HL-60 (cell line): ENCODE measurements at regions not wholly inside any gene's neighbourhood (a gene's known extent, or its start where the extent isn't known, plus 50 kb on each side); places are given as distances from the start of the nearest gene placed in this dataset.

Experiments
- DNase-seq, 2 experiments: peaks; one replicate each; pipeline ENCODE4 v3.0.0-alpha.2; 2010 to 2020; ENCODE audit warnings: low read depth in 1 of 2, low spot score in 1 of 2
- H3K27ac ChIP-seq: fragments of 250-450 bp; sonication (Bioruptor Pico); replicated peaks from 2 replicates; pipeline ENCODE4 v1.5.1; 2020; ENCODE audit warnings: mild to moderate bottlenecking, moderate library complexity
- H3K27me3 ChIP-seq: fragments of 250-450 bp; sonication (Bioruptor Pico); 2 replicates; pipeline ENCODE4 v1.5.1; 2021; ENCODE audit warnings: mild to moderate bottlenecking, moderate library complexity; ENCODE audit not compliant: insufficient read depth, poor library complexity, severe bottlenecking
- H3K4me3 ChIP-seq: replicated peaks from 2 replicates; pipeline ENCODE4 v1.5.1; 2011; ENCODE audit warnings: mild to moderate bottlenecking, control low read depth, low read length; ENCODE audit not compliant: insufficient read depth
- GABPA ChIP-seq: IDR thresholded peaks from 2 replicates; pipeline ENCODE4 v1.6.1; 2012; ENCODE audit warnings: low read depth
- POLR2AphosphoS5 ChIP-seq: IDR thresholded peaks from 2 replicates; pipeline ENCODE4 v1.6.1; 2012; ENCODE audit warnings: low read depth
- SPI1 ChIP-seq: IDR thresholded peaks from 2 replicates; pipeline ENCODE4 v1.6.1; 2012; ENCODE audit warnings: low read depth, mild to moderate bottlenecking, borderline replicate concordance
- TF ChIP-seq, protein P1 (sequence below): IDR thresholded peaks from one replicate; pipeline ENCODE4 v1.5.1; 2011; ENCODE audit warnings: low read length, control low read depth, inconsistent platforms; ENCODE audit not compliant: insufficient read depth
- TF ChIP-seq, protein P2 (sequence below): IDR thresholded peaks from 2 replicates; pipeline ENCODE4 v1.6.1; 2012; ENCODE audit warnings: low read depth; ENCODE audit not compliant: insufficient replicate concordance

DNA sequence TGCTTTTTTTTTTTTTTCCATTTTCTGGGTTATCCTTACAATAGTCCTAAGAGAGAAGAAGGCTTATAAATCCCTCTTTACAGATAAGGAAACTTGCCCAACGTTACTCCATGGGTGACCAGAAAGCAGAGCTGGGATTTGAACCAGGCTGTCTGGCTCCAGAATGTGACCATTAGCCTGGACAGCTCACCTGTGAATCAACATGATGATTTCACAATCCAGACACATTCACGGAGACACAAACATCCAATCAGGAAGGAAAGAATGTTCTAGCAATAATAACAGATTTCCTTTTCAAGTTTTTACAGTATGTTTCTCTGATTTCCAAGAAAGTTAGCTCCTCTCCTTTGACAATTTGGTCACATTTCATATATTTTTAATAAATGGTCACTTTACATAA lies 118.3 kb downstream of the GALC start:
- Histone ChIP-seq H3K27me3 (no peaks in the 10 kb centered on the region), H3K27ac (no peak overlapping the region), H3K4me3 (no peak overlapping the region)
- TF ChIP-seq, protein P1, sequence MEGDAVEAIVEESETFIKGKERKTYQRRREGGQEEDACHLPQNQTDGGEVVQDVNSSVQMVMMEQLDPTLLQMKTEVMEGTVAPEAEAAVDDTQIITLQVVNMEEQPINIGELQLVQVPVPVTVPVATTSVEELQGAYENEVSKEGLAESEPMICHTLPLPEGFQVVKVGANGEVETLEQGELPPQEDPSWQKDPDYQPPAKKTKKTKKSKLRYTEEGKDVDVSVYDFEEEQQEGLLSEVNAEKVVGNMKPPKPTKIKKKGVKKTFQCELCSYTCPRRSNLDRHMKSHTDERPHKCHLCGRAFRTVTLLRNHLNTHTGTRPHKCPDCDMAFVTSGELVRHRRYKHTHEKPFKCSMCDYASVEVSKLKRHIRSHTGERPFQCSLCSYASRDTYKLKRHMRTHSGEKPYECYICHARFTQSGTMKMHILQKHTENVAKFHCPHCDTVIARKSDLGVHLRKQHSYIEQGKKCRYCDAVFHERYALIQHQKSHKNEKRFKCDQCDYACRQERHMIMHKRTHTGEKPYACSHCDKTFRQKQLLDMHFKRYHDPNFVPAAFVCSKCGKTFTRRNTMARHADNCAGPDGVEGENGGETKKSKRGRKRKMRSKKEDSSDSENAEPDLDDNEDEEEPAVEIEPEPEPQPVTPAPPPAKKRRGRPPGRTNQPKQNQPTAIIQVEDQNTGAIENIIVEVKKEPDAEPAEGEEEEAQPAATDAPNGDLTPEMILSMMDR: no peak
- no peak for TF ChIP-seq SPI1
- TF ChIP-seq, protein P2, sequence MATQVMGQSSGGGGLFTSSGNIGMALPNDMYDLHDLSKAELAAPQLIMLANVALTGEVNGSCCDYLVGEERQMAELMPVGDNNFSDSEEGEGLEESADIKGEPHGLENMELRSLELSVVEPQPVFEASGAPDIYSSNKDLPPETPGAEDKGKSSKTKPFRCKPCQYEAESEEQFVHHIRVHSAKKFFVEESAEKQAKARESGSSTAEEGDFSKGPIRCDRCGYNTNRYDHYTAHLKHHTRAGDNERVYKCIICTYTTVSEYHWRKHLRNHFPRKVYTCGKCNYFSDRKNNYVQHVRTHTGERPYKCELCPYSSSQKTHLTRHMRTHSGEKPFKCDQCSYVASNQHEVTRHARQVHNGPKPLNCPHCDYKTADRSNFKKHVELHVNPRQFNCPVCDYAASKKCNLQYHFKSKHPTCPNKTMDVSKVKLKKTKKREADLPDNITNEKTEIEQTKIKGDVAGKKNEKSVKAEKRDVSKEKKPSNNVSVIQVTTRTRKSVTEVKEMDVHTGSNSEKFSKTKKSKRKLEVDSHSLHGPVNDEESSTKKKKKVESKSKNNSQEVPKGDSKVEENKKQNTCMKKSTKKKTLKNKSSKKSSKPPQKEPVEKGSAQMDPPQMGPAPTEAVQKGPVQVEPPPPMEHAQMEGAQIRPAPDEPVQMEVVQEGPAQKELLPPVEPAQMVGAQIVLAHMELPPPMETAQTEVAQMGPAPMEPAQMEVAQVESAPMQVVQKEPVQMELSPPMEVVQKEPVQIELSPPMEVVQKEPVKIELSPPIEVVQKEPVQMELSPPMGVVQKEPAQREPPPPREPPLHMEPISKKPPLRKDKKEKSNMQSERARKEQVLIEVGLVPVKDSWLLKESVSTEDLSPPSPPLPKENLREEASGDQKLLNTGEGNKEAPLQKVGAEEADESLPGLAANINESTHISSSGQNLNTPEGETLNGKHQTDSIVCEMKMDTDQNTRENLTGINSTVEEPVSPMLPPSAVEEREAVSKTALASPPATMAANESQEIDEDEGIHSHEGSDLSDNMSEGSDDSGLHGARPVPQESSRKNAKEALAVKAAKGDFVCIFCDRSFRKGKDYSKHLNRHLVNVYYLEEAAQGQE: no peak
- no peak for TF ChIP-seq POLR2AphosphoS5
- TF ChIP-seq GABPA: no peak
- no peak for DNase-seq

DNA sequence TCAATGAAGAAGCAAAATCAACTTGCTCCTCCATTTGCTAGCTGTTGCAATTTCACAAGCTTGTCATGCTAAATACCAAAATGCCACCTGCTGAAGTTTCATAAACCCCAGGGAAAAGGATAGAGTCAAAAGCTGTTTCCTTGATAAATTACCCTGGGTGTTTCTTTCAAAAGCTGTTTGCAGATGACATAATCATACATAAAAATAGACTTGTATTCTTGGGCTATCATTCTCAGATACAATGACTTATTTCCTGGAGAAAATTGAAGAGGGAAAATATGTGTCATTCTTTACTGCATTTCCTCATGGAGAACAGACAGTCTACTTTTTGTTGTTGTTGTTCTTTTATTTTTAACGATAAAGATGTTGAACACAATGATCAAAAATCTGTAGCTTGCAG lies 119.2 kb downstream of the GALC start:
- Histone ChIP-seq H3K27me3 (no peaks in the 10 kb centered on the region), H3K27ac (no peak overlapping the region), H3K4me3 (no peak overlapping the region)
- no peak for TF ChIP-seq POLR2AphosphoS5
- TF ChIP-seq, protein P1: no peak
- TF ChIP-seq, protein P2: no peak
- TF ChIP-seq SPI1: no peak
- no peak for TF ChIP-seq GABPA
- no peak for DNase-seq

DNA sequence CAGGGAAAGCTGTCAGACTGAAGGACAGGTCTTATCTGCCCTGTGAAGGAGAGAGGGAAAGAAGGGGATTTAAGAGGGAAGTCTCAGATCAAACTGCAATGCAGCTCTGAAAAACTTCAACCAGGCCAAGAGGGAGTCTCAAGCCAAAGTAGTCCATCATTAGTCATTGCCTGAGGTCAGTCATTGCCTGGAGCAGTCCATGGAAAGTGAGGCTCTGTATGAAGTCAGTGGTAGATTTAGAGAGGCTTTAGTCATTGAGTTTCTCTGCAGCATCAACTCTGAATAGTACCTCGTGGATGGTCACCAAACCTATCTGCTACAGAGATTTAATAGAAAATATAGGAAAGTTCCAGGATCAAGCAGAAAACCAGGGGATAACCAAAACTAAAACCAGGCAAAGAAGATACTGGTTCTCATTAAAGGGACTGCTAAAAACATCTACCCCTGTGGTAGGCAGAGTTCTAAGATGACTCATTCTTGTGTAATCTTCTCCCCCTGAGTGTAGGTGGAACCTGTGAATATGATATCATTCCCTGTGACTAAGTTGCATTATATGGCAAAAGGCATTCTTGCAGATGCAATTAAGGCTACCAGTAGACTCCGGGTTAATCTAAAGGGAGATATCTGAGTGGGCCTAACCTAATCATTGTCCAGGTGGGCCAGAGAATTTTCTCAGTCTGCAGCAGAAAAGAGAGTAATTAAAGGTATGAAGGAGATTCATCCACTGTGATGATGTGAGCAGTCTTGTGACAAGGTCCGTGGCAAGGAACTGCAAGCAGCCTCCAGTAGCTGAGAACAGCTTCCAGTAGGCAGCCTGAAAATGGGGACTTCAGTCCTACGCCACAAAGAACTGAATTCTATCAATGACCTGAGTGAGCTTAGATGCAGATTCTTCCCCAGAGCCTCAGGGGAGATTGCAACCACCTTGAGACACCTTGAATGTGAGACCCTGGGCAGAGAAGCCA lies 123.1 kb downstream of the GALC start:
- TF ChIP-seq, protein P2: no peak
- TF ChIP-seq, protein P1: no peak
- TF ChIP-seq GABPA (no peak), SPI1 (no peak), POLR2AphosphoS5 (no peak)
- Histone ChIP-seq H3K27me3 (no peaks in the 10 kb centered on the region), H3K27ac (no peak overlapping the region), H3K4me3 (no peak overlapping the region)
- no peak for DNase-seq
